AG04449 (cell line): ENCODE measurements at regions not wholly inside any gene's neighbourhood (a gene's known extent, or its start where the extent isn't known, plus 50 kb on each side); places are given as distances from the start of the nearest gene placed in this dataset.

ENCODE experiments used
- CTCF ChIA-PET: fragments of 350-600 bp; formaldehyde crosslinking; extraction: SDS; loops from one replicate; lab custom pipeline; 2021; ENCODE audit warnings: antibody characterized with exemption; lab: Yijun Ruan, JAX
- POLR2A ChIA-PET: fragments of 400-600, 350-600 bp; formaldehyde crosslinking; extraction: SDS; loops from one replicate; lab custom pipeline; 2020; ENCODE audit warnings: antibody characterized with exemption, inconsistent platforms; lab: Yijun Ruan, JAX
- DNase-seq: peaks from one replicate; pipeline ENCODE4 v3.0.0-alpha.2; 2010; ENCODE audit warnings: low read depth, low spot score
- H3K4me3 ChIP-seq: 2 replicates; pipeline ENCODE4 v1.5.1; 2011; ENCODE audit warnings: low read depth, mild to moderate bottlenecking, control low read depth, low read length
- TF ChIP-seq, protein P1 (sequence below): IDR thresholded peaks from one replicate; pipeline ENCODE4 v1.5.1; 2011; ENCODE audit warnings: mild to moderate bottlenecking, moderate library complexity, low read length, control low read depth, inconsistent platforms; ENCODE audit not compliant: insufficient read depth; ENCODE audit errors: missing control alignments

DNA sequence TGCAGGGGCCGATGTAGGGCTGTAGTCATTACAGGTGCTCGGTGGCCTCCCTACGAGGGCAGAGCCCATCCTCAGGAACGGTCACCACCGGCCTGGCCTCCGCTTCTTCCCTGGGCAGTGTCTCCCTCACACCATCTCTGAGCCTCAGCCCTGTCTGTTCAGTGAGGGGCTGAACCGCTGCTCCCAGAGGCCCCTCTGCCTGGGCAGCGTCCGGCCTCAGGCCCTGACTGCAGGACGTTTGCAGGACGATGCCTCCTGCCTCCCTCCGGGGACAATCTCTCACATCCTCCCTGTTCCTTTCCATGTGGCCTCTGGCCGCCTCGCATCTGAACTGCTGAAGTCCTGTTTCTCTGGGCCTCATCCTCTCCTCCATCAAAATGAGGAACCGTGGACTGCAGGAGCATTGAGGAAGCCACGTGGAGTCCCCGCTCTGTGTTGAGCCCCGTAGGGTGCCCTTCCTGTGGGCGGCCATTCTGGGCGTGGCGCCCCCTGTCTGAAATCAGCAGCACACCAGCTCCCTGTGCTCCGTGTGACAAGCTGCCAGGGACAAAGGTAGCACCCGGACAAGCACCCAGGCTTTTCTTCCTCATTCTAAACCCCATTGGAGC is 933.5 kb downstream of the BRD1 start:
- CTCF ChIA-PET: no interaction called here
- DNase-seq: no peak
- no peak overlapping the region for H3K4me3 ChIP-seq
- POLR2A ChIA-PET: no interaction called here
- TF ChIP-seq, protein P1, sequence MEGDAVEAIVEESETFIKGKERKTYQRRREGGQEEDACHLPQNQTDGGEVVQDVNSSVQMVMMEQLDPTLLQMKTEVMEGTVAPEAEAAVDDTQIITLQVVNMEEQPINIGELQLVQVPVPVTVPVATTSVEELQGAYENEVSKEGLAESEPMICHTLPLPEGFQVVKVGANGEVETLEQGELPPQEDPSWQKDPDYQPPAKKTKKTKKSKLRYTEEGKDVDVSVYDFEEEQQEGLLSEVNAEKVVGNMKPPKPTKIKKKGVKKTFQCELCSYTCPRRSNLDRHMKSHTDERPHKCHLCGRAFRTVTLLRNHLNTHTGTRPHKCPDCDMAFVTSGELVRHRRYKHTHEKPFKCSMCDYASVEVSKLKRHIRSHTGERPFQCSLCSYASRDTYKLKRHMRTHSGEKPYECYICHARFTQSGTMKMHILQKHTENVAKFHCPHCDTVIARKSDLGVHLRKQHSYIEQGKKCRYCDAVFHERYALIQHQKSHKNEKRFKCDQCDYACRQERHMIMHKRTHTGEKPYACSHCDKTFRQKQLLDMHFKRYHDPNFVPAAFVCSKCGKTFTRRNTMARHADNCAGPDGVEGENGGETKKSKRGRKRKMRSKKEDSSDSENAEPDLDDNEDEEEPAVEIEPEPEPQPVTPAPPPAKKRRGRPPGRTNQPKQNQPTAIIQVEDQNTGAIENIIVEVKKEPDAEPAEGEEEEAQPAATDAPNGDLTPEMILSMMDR: no peak

DNA sequence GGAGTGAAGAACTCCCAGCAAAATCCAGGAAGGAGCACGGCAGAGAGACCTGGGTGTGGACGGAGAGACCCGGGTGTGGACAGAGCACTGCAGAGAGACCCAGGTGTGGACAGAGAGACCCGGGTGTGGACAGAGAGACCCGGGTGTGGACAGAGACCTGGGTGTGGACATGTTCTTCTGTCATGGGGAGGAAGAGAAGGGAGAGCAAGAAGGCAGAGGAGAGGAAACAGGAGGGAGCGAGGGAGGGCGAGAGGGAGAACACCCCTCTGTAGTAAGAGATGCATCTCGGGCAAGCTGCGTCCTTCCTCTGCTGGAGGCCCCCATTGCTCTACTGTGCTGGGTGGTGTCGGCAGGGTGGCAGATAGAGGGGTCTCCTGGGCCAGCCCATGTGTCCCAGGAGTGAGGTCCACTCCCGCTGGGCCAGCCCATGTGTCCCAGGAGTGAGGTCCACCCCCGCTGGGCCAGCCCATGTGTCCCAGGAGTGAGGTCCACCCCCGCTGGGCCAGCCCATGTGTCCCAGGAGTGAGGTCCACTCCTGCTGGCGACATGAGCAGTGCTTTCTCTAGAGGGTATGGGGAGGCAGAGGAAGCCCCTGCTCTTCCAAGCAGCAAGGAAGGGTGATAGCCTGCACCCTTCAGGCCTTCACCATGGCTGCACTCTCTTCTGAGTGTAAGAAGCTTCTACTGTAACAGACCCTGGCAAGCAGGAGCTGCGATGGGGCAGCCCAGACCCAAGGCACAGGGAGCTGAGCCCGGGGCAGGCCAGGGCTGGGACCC is 934.2 kb downstream of the BRD1 start:
- CTCF ChIA-PET: no interaction called here
- no peak for DNase-seq
- POLR2A ChIA-PET: no interaction called here
- TF ChIP-seq, protein P1: no peak
- H3K4me3 ChIP-seq: no peak overlapping the region

DNA sequence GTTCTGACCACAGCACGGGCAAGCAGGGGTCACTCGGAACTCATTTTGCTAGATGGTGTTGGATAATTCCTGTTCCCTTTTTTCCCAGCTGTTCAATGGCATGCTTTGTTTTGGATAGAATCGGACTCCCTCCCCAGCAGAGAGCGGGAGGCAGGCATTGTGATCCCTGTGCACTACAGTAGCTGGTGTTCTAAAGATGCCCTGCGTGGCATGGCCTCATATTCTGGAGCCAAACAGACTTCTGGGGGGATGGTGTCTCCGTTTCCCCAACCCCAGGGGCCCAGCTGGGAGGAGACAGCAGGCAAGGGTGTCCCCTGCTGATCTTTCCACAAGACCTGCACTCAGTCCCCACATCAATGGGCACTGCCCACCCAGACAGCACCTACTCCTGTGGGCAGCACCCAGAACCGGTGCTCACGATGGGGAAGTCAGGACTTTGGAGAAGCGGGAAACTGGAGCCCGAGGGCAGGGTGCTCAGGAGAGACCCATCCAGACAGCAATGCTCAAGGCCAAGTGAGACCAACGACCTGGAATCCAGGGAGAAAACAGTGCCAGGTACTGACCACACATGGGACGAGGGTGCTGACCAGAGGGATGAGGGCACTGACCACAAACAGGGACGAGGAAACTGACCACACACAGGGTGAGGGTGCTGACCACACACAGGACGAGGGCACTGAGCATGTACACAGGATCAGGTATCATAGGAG is 934.9 kb downstream of the BRD1 start:
- CTCF ChIA-PET: no interaction called here
- TF ChIP-seq, protein P1: no peak
- no peak overlapping the region for H3K4me3 ChIP-seq
- POLR2A ChIA-PET: no interaction called here
- no peak for DNase-seq

DNA sequence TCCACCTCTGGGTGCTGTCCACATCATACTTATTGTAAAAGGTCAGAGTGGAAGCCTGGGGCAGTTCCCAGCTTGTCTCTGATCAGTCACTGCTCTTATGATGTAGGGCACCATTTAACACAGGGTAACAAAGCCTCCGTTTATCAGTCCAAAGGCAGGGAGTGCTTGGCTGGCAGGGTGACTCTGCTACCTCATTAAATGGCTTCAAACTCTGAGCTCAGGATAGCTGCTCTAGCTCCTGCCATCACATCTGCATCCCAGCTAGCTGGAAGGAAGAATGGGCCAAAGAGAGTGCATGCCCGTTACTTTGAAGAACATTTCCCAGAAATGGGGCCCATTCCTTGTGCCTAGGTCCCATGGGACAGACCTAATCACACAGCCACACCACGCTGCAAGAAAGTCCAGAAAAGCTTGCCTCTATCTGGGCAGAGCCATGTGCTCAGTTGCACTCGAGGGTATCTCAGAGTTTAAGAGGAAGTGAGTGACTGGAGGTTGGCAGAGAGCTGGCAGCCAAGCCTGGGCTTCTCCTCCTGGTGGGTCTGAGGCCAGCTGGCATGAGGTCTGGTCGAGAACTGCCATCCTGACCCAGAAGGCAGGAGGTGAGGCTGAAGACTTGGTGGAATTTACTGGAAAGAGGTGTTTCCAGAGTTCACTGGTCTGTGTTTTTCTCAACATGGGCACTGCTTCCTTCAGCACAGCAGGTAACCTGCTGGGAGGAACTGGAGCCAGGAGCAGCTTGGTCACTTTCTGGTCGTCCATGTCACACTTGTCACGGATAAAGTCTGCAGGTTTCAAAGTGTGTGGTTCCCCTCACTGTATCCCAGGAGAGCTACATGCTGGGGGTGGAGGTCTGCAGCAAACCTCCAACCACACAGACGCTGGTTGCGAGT is 935.7 kb downstream of the BRD1 start:
- ChIA-PET CTCF (no interaction called here), POLR2A (no interaction called here)
- TF ChIP-seq, protein P1: no peak
- no peak for DNase-seq
- no peak overlapping the region for H3K4me3 ChIP-seq

DNA sequence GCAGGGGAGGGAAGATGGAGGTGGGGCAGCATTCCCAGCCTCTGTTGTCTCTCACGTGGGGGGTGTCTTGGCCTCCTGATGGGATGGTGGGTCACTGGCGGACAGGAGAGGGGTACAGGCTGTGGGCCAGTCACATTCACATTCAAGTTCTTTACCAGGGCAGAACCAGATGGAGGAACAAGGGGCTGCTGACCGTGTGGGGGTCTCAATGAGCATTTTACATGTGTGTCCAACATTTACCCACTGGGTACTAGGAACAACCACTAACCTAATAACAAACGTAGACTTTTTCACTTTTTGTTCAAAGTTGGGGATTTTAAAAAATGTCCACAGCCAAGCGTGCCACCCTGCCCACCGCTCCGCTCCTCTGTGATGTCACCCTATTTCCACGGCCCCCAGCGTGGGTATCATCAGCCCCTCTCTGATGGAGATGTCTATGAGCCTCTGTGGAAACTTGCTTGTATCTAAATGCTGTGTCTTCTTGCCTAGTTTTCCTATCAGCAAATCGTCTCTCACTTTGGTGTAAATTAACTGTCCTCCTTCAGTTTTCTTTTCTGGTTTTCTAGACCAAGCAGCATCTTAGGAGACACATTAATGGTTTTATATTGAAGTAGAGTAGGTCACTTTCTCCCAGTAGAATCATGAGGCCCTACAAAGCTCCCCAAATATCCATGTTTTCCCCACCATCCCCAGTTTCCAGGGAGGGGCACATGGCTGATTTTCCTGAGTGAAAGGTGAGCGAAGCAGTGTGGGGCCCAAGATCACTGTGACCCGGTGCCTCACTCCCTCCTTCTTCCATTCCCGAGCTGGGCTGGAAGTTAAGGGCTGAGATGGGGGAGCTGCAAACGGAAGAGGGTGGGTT is 936.7 kb downstream of the BRD1 start:
- CTCF ChIA-PET: no interaction called here
- TF ChIP-seq, protein P1: no peak
- POLR2A ChIA-PET: no interaction called here
- DNase-seq: no peak
- H3K4me3 ChIP-seq: no peak overlapping the region
